HG03442 (cell line): ENCODE measurements at regions not wholly inside any gene's neighbourhood (a gene's known extent, or its start where the extent isn't known, plus 50 kb on each side); places are given as distances from the start of the nearest gene placed in this dataset.

Experiments used
- ATAC-seq: cut with Tn5 transposase; IDR thresholded peaks from one replicate; pipeline ENCODE4 v1.9.1; 2021; ENCODE audit warnings: mild to moderate bottlenecking, moderate library complexity; ENCODE audit not compliant: unreplicated experiment

DNA sequence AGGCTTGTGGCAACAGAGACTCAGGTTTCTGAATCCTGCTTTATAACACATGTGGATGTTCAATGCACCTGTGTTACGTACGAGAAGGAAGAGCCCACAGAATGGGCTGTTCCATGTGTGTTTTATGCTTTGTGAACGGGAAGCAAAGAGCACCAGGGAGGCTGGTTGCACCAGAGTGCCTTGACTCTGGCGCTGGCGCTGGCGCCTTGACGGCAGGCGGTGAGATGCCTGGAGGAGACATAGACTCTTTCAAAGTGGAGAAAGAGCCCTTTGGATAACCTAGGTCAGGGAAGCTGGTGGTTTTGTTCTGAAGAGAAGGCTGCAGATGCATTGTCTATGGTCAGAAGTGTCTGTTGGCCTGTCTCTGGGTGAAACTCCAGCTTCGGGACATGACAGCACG is 80.2 kb upstream of the APCDD1 start:
- no peak for ATAC-seq

DNA sequence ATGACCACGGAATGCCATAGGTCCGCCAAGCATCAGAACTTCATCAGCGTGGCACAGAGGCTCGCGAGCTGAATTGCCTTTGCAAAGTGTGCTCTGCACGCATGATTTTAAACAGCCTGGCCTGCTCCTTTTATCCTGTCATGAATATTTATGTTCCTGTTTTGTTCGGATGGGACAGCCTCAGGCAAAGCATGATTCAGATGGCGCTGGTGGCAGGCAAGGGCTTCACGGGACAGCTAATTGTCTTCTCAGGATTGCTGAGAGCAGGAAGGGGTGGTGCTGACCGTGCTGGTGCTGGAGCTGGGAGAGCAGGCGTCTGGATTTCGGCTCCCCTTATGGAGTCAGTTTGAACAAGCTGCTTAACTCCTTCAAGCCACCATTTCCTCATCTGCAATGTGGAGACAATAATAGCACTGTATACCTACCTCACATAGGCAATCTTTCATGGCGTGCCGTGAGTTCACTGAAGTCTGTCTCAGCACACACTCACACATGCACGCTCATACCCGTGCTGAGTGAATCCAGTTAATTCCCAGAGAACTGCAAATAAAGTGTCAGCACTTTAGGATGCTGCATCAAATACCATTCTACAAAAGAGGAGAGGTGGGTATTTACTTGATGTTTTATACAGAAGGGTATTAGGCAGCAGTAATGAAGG is 79.7 kb upstream of the APCDD1 start:
- no peak for ATAC-seq

DNA sequence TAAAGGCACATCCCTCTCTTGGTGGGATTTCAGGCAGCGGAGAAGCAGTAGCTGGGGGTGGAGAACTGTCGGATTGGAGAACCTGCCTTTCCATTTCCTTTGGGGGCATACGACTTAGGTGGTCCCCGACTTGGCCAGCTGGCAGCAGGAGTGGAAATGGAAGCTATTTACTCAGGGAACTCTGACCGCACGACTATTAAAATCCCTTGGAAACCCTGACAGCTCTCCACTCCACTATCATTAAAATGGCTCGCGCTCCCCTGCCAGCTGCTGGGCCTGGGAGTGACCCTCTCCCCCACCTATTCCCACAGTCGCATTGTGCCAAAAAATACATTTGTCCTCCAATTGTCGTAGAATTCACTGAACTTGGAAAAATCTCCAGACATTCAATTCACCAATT is 77.7 kb upstream of the APCDD1 start:
- ATAC-seq, result no peak

DNA sequence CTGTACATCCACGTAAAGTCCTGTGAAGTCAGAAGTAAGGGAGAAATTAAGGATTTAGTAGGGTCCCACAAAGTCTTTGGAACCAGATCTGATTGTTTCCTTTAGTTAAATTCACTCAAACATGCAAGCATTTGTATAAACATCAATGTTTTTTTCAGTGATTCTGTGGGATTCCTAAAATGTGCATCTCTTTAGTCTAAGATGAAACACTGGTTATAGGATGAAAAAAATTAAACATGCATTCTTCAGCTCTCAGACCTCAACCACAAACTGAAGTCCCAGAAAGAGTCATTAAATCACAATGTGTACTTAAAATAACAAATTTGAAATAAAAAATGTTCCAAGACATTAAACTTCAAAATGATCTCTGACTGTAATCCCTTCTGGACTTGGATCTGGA is 76.5 kb upstream of the APCDD1 start:
- no peak for ATAC-seq

DNA sequence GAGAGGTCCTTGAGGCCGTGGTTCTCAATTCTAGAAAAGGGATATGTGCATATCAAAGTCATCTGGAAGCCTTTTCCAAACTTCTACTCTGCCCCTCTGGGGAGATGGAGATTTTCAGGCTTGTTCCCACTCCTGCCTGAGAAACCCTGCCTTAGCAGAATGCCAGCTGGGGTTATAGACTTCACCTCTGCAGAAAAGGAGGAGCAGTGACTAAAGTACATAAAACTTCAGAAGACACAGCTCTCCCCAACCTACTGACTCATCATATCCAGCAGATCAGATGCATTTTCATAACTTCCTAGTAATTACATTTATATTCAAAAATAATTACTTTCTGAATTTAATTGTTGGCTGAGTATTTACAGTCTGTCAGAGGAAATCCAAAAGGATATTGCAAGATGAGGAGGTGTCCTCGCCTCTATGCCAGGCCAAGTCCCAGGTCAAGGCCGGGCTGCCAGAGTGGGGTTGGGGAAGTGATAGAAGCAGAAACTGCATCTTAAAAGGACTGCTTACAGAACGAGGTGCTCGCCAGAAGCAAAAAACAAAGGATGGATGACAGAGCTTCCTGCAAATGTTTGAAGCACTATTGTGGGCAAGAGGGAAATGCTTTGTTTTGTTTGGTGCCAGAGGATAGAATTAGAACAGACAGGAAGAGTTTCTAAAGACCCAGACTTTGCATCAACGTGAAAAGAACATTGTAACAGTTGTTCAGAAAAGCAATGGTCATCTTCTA is 75.6 kb upstream of the APCDD1 start:
- no peak for ATAC-seq

DNA sequence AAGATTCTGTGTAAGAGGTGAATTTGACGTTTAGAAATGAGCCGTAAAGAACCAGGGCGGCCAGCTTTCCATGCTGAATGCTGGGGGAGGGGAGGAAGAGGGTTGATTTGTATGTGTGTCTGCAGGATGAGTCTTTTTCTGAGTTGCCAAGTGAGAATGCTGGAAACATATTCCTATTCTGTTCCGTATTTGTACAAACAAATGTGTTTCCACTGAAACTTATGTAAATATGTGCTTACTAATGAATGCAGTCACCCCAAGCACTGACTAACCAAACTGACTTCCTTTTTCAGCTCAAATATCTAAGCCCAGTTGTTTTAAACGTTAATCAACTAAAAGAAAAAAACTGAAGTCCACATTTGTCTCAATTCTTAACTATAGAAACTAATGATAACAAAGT is 74.9 kb upstream of the APCDD1 start:
- no peak for ATAC-seq

DNA sequence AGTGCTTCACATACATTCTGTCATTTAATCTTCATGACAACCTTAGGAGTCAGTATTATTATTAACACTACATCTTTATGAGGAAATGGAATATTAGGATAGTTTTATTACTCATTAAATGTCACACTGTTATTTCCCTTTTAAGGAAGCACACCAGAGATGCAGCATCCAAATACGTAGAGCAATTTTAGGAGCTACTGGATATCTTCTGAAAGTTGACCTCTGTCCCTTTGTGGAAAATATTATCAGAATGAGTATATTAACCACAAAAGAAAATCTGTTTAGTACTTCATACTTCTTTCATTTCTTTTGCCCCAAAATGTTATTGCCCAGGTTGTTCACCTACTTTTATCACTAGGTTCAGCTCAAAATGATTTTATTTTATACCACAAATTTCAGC is 72.9 kb upstream of the APCDD1 start:
- no peak for ATAC-seq

DNA sequence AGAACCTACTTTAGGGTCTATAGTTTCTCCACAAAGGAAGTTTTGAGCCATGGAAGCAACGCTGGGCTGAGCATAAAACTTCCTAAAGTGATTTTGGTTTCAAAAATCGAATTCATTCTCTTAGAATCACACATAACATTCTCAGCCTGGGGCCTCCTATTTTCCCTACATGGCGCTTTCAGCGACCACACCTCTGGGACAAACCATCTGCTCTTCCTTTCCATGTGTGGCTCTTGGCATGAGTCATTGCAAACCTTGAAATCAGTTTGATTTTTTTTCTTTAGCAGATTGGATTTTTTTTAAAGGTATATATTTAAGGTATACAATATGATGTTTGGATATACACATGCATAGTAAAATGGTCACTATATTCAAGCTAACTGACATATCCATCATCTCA is 72.5 kb upstream of the APCDD1 start:
- ATAC-seq, result no peak

DNA sequence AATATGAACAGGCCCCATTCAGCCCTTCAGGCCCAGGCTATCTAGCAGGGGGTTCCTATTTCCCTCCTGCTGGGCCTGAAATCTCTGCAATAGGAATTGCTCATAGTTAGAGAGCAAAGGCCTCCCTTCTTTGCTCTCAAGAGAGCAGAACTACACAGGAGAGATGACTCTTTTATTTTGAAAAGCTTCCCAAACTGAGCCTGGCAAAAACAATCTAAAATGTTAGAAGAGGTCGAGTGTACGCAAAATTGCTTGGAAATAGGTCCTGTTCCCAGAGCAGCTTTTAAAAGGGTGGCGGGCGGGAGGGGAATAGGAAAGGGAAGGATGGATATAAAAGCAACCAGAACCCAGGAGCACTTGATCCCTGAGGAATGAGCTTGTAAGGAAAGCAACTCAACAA is 68.4 kb upstream of the APCDD1 start:
- no peak for ATAC-seq

DNA sequence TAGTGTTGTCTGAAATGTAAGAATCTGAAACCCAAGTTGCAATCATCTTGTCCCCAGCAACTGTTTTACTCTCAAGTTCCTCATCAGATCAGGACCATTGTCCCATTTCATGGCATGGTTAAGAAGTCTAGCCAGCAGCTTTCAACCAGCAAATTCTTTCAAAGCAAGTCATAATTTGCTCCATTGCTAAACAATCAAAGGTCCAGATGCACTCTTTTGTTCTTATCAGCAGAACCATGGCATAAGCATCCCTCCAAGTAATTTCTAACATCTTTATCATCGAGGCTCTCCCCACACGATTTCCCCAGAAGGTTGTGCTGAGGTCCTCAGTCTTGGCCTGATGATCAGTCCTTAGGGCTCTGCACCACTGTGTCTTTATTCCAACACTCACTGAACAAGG is 67.5 kb upstream of the APCDD1 start:
- ATAC-seq, result no peak

DNA sequence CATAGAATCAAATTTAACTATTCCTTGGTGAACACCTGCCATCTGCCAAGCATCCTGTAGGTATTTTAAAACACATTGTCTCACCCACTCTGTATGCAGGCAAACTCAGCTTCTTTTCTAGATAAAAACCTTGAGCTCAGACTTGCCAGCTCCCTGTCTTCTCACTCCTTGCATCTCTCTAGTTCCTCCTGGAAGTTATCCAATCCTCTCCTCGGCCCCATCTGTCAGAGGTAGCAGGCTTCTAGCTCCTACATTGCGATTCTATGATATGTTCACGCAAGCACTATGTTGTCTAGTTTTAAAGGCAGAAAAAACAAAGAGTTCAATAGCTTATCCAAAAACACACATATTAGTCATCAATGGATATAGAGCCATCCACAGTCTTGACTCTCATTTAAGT is 67.0 kb upstream of the APCDD1 start:
- ATAC-seq, result no peak

DNA sequence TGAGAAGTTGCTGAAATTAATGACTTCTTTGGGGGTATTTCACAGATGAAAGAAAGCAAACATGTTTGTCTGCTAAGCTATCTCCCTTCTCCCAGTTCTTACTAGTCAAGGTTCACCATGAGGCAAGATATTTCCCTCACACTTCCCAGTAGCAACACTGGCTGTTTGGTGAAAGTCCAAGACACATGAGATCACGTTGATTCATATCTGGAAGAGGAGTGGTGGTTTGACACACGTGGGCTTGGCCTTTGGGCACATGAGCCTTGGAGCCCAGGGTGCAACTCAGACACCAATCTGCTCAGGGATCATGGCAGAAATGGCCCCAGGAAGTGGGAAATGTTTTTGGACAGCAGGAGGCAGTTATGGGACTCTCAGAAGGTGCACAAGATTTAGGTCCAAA is 66.1 kb upstream of the APCDD1 start:
- no peak for ATAC-seq

DNA sequence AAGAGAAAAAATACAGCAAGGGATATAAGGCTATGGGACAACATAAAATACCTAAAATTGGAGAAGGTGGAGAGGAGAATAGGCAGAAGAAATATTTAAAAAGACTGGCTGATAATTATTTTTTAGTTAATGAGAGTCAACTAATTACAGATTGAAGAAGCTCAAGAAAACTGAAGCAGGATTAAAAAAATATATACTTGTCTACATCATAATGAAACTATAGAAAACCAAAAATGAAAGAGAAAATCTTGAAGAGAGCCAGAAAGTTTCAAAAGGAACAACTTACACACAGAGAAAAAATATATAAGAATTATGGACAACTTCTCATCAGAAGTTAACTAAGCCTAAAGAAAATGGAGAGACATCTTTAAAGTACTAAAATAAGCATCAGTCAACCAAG is 62.9 kb upstream of the APCDD1 start:
- peak; percentile 57 for ATAC-seq

DNA sequence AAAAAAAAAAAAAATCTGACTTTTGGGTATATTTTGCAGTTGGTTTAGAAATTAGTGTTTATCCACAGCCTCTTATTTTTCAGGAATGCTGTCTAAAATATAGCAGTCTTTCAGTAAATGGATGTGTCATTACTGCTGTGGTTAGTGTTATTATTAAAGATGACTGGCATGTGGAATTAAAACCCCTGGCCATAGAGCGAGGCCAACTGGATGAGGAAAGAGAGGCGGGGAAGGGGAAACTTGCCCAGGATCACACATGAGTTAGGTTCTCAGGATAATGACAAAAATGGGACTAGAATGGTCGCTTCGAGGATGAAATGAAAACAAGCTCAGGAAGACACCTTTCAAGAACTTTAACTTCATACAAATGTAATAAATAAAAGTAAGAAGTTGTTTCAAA is 57.4 kb upstream of the APCDD1 start:
- ATAC-seq, result no peak

DNA sequence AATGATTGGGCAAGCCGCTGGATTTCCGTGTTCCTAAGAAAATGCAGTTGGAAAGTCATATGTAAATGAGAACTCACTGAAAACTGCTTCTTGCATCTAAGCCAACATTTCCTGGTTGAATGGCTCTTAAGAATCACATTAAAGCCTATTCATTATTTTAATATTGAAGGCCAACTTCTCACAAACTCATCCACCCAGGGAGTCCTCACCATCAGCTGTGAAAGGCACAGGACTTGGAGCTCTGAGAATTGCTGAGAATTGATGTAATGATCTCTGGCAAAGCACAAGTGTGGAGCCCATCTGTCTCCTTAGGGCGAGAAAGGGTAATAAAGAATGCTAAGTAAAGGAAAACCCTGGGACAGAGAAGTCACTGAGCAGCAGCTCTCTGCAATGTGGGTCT is 55.9 kb upstream of the APCDD1 start:
- no peak for ATAC-seq

DNA sequence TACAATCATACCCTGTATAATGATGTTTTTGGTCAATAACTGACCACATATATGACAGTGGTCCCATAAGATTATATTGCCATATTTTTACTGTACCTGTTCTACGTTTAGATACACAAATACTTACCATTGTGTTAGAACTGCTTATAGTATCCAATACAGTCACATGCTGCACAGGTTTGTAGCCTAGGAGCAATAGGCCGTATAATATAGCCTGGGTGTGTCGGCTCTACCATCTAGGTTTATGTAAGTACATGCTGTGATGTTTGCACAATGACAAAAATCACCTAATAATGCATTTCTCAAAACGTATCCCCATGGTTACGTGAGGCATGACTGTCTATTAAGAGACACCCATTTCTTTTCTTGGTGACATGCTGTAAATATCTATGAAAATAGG is 55.0 kb upstream of the APCDD1 start:
- ATAC-seq, result no peak

DNA sequence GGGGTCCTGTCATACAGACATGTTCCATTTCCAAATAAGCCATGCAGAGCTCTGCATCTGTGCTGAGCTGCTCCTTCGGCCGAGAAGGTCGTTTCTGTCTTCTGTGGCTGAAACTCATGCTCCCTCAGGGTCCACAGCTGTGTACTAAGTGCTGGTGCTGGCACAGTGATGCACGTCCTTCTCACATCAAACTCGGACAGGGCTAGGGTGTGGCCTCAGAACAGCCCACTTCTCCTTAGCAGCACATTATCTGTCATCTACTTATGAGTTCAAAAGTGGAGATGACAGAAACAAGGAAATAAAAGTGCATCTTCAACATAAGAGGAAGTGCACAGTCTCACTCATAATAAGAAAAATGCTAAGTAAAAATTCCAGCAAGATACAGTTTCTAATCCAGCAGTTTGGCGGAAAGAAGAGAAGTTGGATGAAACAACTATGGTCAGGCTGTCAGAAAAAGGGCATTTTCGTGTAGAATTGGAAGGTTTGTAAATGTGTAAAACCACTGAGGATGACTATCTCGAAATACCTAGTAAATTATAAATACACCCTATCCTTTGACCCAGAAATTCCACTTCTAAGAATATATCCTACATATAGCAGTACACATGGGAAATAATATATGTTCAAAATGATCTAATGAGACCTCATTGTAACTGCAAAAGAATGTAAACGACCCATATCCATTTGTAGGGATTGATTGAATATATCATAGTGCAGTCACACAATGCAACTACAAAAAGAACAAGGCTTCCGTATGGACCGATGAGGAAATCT is 53.7 kb upstream of the APCDD1 start:
- no peak for ATAC-seq

DNA sequence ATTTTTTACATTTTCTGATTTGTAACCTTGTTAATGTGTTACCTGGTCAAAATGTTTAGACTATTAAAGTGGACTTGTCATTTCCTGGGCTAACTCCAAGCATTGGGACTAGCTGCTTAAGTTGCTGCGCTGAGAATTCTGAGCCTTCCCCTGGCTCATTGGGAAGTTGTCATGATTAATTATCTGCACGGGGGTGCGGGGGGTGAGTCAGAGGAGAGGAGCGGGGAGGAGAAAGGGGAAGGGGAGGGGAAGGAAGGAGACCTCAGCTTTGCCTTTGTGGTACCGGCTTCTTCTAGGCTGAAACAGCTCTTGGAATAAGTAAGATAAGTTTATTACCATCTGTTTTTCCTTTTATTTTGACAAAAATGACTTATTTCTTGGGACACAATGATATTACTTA is 52.9 kb upstream of the APCDD1 start:
- ATAC-seq, result no peak

DNA sequence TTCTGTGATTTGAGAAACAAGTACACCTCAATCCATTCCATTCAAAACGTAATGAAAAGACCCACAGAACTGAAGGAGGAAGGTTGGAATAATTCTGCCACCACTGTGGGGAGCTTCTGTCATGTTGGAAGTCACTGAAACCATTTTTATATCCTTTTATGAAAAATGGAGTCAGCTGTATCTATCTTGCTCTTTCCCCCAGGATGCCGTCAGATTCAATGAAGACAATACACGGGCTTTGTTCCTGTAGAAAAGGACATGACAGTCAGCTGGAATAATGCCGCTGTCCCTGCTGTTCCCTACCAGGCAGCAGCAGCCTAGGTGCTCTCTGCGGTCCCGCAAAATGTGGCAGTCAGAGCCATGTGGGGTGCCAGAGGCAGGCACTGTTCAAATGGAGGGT is 52.5 kb upstream of the APCDD1 start:
- no peak for ATAC-seq

DNA sequence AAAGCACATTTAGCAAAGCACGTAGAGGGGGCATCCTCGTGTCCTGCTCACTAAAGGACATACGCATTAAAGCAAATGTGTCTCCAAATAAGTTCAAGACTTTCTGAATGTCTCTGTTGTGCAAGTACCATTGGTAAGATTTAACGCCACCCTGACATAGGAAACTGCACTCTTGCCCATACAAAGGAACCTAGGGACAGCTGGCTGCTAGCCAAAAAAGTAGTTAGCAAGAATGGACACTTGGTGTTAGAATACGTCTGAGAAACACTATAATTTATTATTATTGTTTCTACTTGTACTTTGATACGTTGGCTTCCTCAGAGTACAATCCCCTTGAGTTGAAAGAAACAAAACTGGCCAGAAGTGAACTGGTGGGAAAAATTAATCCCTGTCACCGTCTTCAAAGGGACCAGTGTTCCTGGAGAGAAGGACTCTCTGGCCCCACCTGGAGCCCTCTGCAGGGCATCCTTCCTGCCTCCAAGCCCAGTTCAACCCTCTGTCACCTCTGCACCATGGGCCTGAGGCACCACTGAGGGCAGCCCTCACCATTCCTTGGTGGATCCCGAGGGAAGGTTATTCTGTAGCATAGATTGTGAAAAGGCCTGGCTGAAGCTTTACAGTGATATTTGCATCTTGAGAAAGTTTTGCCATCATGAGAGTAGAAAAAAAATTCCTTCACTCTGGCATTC is 51.4 kb upstream of the APCDD1 start:
- ATAC-seq, result no peak

DNA sequence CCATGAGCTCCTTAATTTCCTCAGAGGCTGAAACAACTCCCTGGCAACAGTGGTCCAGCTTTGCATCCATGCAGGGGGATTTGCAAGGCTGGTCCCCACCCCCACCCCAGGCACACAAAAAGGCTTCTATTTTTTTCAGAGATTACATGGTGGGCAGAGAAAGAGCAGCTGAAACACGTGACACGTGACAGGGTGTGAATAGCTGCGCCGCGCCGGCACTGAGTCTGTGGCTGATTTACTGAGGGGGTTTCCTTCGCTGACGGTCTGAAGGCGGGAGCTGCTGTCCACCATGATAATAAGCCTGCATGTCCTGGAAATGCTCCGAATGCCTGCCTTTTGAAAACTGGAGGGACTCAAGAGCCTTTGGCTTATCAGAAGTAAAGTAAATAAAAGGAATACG is 50.7 kb upstream of the APCDD1 start:
- no peak for ATAC-seq

DNA sequence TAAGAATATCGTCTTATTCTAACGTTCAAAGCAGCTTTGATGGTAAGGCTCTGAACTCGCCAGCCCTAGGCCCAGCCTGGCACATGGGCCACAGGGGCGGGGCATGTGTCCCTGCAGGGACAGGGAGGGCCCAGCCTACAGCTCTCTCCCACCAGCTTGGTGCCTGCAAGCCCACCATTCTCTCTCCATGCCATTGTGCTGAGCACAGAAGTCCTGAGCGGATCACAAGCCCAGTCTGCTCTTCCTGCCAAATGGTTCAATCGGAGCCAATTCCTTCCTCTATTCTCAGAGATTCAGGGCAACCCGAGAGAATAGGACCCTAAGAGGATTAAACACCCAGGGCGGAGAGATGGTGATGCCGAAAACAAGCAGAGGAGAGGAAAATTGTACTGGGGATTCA is 50.3 kb upstream of the APCDD1 start:
- ATAC-seq, result no peak
